Gastrocnemius medialis (tissue), 4 donors: ENCODE measurements at regions not wholly inside any gene's neighbourhood (a gene's known extent, or its start where the extent isn't known, plus 50 kb on each side); places are given as distances from the start of the nearest gene placed in this dataset.

Experiments used
- ATAC-seq, 2 donors: fragments of 150-250 bp; one replicate each; pipeline ENCODE4 v1.9.1; 2016
- DNase-seq, 2 donors: peaks; one replicate each; pipeline ENCODE4 v3.0.0-alpha.2; 2019
- H3K27ac ChIP-seq, 4 donors: fragments of 200-600 bp; sonication (generic); 1 replicate in 1 of 4; 2 replicates in 3 of 4; pipeline ENCODE4 v1.5.1; 2016 to 2018; ENCODE audit warnings: mild to moderate bottlenecking in 2 of 4, moderate library complexity in 1 of 4
- H3K27me3 ChIP-seq, 3 donors: fragments of 200-600 bp; sonication (generic) in 2 of 3; 1 replicate in 1 of 3; 2 replicates in 2 of 3; pipeline versions ENCODE4 v1.5.1 to v1.6.0; 2016 to 2019; ENCODE audit warnings: mild to moderate bottlenecking in 1 of 3, moderate library complexity in 1 of 3
- H3K36me3 ChIP-seq, 2 donors: fragments of 200-600 bp; sonication (generic) in 1 of 2; one replicate each; pipeline ENCODE4 v1.5.1; 2017 to 2018
- H3K4me1 ChIP-seq, 2 donors: fragments of 200-600 bp; sonication (generic) in 1 of 2; one replicate each; pipeline ENCODE4 v1.5.1; 2016 to 2017; ENCODE audit warnings: mild to moderate bottlenecking in 2 of 2
- H3K4me3 ChIP-seq, 4 donors: fragments of 200-600 bp; sonication (generic) in 3 of 4; 1 replicate in 1 of 4; 2 replicates in 3 of 4; pipeline ENCODE4 v1.5.1; 2016 to 2019; ENCODE audit warnings: mild to moderate bottlenecking in 2 of 4
- H3K9me3 ChIP-seq, 3 donors: fragments of 200-600 bp; sonication (generic) in 2 of 3; 1 replicate in 1 of 3; 2 replicates in 2 of 3; pipeline ENCODE4 v1.5.1; 2016 to 2019
- CTCF ChIP-seq, 5 experiments: fragments of 450-650 bp in 3 of 5; fragments of 200-600 bp in 2 of 5; sonication (generic) in 2 of 5; IDR thresholded peaks in 4 of 5; conservative IDR thresholded peaks in 1 of 5; 1 replicate in 4 of 5; 2 replicates in 1 of 5; pipeline ENCODE4 v1.5.1; 2016 to 2019; ENCODE audit warnings: antibody characterized with exemption in 5 of 5, mild to moderate bottlenecking in 3 of 5, moderate library complexity in 3 of 5
- POLR2A ChIP-seq, 2 donors: fragments of 450-650 bp; IDR thresholded peaks; one replicate each; pipeline ENCODE4 v1.6.1; 2017; ENCODE audit warnings: antibody characterized with exemption in 2 of 2, mild to moderate bottlenecking in 2 of 2, moderate library complexity in 2 of 2
- in situ Hi-C, 4 donors: fragments of 200-750 bp; cut with MboI; loops; one replicate each; pipeline versions ENCODE4 v1.15.0 to v1.8.0; 2017; ENCODE audit warnings: low sequenced_read_pairs in 4 of 4
- intact Hi-C: fragments of 100-400 bp; cut with DNase I; formaldehyde crosslinking; loops from one replicate; pipeline ENCODE4 v1.15.1; 2023; ENCODE audit warnings: low total_unique reads

DNA sequence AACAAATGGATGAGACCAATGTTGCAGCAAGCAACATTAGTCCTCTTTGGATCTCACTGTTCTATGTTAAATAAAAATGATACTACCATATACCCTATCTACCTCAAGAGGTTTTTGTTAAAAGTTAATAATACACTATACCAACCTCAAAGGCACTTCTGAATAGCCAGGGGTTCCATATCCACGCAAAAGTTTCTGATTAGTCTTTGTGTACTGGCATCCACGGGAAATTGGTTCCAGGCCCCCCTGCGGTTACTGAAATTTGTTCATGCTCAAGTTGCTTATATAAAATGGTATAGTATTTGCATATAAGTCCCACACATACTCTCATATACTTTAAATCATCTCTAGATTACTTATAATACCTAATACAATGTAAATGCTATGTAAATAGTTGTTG, 585.7 kb downstream of the INSC start:
- intact Hi-C loops: no loop called here
- in situ Hi-C loops: no loop called here
- Histone ChIP-seq H3K4me1 (no peaks in the 10 kb centered on the region), H3K36me3 (no peaks in the 10 kb centered on the region), H3K4me3 (no peak overlapping the region), H3K27ac (no peak overlapping the region), H3K9me3 (no peaks in the 10 kb centered on the region), H3K27me3 (no peaks in the 10 kb centered on the region)
- no peak for DNase-seq
- ATAC-seq: no peak
- TF ChIP-seq CTCF (IDR thresholded peaks at IDR 0.05 in 4 of 5, conservative IDR thresholded peaks at IDR 0.05 in 1 of 5): no peak
- TF ChIP-seq POLR2A (IDR thresholded peaks at IDR 0.05): no peak

DNA sequence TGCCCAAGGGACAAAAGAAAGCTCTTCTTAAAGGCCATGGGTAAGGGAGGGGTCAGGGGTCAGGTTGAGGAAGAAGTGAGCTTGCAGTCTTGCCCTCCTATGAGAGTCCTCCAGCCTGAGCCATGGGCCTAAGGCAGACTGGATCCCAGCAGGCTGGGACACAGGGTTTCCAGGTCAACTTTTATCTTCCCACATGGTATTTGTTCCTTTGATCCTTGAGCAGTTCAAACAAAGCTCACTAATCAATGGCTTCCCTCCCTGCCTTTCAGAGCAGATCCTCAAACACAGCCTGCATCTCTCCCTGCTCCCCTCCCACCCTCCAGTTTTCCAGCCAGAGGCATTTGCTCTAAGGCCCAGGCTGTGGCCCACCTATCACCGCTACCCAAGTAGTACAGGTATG, 589.3 kb downstream of the INSC start:
- intact Hi-C loops (no loop called here), in situ Hi-C loops (no loop called here)
- no peaks in the 10 kb centered on the region for H3K9me3 ChIP-seq
- no peaks in the 10 kb centered on the region for H3K27me3 ChIP-seq
- H3K36me3 ChIP-seq: no peaks in the 10 kb centered on the region
- H3K4me3 ChIP-seq: no peak overlapping the region
- no peak for TF ChIP-seq CTCF (IDR thresholded peaks at IDR 0.05 in 4 of 5, conservative IDR thresholded peaks at IDR 0.05 in 1 of 5)
- TF ChIP-seq POLR2A (IDR thresholded peaks at IDR 0.05): no peak
- H3K27ac ChIP-seq: no peak overlapping the region
- ATAC-seq (no peak), DNase-seq (no peak)
- H3K4me1 ChIP-seq: peaks cover 12 to 13% of the 10 kb centered on the region in 2 donors

DNA sequence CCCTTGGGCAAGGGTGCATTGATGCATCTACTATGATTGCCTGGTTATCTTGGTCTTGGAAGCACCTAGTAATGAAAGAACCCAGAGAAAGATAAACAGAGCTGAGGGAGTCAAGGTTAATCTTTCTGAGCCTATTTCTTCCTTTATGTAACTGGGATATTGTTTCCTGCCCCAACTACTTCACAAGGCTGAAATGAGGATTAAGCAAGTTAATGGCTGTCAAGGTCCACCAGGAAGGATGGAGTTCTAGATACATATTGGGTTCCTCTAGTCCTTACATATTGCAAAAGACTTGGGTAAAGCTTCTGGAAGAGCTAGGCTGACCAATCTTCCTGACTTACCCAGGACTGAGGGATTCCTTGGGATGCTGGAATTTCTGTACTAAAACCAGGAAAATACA, 589.8 kb downstream of the INSC start:
- DNase-seq (no peak), ATAC-seq (no peak)
- Histone ChIP-seq H3K4me3 (no peak overlapping the region), H3K27me3 (no peaks in the 10 kb centered on the region), H3K27ac (no peak overlapping the region), H3K4me1 (peaks cover 12 to 13% of the 10 kb centered on the region in 2 donors), H3K9me3 (no peaks in the 10 kb centered on the region), H3K36me3 (no peaks in the 10 kb centered on the region)
- in situ Hi-C loops: no loop called here
- intact Hi-C loops: no loop called here
- no peak for TF ChIP-seq POLR2A (IDR thresholded peaks at IDR 0.05)
- no peak for TF ChIP-seq CTCF (IDR thresholded peaks at IDR 0.05 in 4 of 5, conservative IDR thresholded peaks at IDR 0.05 in 1 of 5)

- ATAC-seq (peak in 1 of 2 donors; percentile 28), DNase-seq (no peak)
- Histone ChIP-seq H3K36me3 (no peaks in the 10 kb centered on the region), H3K9me3 (no peaks in the 10 kb centered on the region), H3K27me3 (no peaks in the 10 kb centered on the region), H3K4me1 (peaks cover 20 to 21% of the 10 kb centered on the region in 2 donors), H3K27ac (no peak overlapping the region), H3K4me3 (no peak overlapping the region)
- intact Hi-C loops (loop anchor here (1.0 kb wide), 1 partner anchor 56 kb away; no protein-coding TSS in a partner anchor), in situ Hi-C loops (no loop called here)
- TF ChIP-seq CTCF (IDR thresholded peaks at IDR 0.05 in 4 of 5, conservative IDR thresholded peaks at IDR 0.05 in 1 of 5): no peak
- TF ChIP-seq POLR2A (IDR thresholded peaks at IDR 0.05): no peak
Observed at GRCh38 chr11:15705891-15706290, 591.2 kb downstream of the INSC start.

DNA sequence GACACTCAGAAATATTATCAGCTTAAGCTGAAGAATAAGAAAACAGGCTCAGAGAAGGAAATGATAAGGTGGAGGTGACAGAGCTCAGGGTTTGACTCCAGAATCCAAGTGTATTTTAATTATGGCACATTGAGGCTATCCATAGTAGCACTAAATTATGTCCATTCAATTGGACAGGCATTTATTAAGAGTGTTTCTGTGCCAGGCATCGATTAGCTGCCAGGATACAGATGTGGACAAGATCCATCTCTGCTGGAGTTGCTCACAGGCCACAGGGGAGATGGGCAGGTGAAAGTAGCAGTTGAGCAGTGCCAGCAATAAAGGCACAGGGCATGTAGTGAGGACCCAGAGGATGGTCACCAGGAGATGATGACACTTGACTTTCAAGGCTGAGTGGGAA, 592.5 kb downstream of the INSC start:
- ATAC-seq (no peak), DNase-seq (no peak)
- H3K27me3 ChIP-seq: no peaks in the 10 kb centered on the region
- intact Hi-C loops: no loop called here
- no peak overlapping the region for H3K4me3 ChIP-seq
- peaks cover 23 to 24% of the 10 kb centered on the region in 2 donors for H3K4me1 ChIP-seq
- in situ Hi-C loops: no loop called here
- H3K9me3 ChIP-seq: no peaks in the 10 kb centered on the region
- H3K27ac ChIP-seq: no peak overlapping the region
- TF ChIP-seq POLR2A (IDR thresholded peaks at IDR 0.05): no peak
- no peaks in the 10 kb centered on the region for H3K36me3 ChIP-seq
